LNCAP (cell line): ENCODE measurements at regions not wholly inside any gene's neighbourhood (a gene's known extent, or its start where the extent isn't known, plus 50 kb on each side); places are given as distances from the start of the nearest gene placed in this dataset.

ENCODE experiments used
- CTCF ChIP-seq: fragments of 450-650 bp; IDR thresholded peaks from 2 replicates; pipeline ENCODE4 v1.5.1; 2017; ENCODE audit warnings: mild to moderate bottlenecking

- TF ChIP-seq CTCF: no peak
Observed at GRCh38 chr1:221622389-221622788, 119.5 kb downstream of the DUSP10 start.

- no peak for TF ChIP-seq CTCF
Observed at GRCh38 chr1:221625026-221625425, 116.9 kb downstream of the DUSP10 start.

- no peak for TF ChIP-seq CTCF
Observed at GRCh38 chr1:221626041-221626440, 115.8 kb downstream of the DUSP10 start.

- TF ChIP-seq CTCF: no peak
Observed at GRCh38 chr1:221630236-221630635, 111.7 kb downstream of the DUSP10 start.

- no peak for TF ChIP-seq CTCF
Observed at GRCh38 chr1:221631556-221631955, 110.3 kb downstream of the DUSP10 start.

GRCh38 chr1:221632072-221632471 is 109.8 kb downstream of the DUSP10 start:
- TF ChIP-seq CTCF: no peak

GRCh38 chr1:221633841-221634409 is 108.0 kb downstream of the DUSP10 start:
- no peak for TF ChIP-seq CTCF

- TF ChIP-seq CTCF: no peak
Observed at GRCh38 chr1:221634606-221635005, 107.3 kb downstream of the DUSP10 start.
